GM19452 (cell line): ENCODE measurements at regions not wholly inside any gene's neighbourhood (a gene's known extent, or its start where the extent isn't known, plus 50 kb on each side); places are given as distances from the start of the nearest gene placed in this dataset.
"Not testable (repeated sequence)": the region's sequence is repeated elsewhere in the genome, so short reads cannot be mapped to it uniquely, and the experiment has no call there.

Experiments used
- ATAC-seq: cut with Tn5 transposase; IDR thresholded peaks from one replicate; pipeline ENCODE4 v1.9.1; 2021; ENCODE audit not compliant: unreplicated experiment

GRCh38 chr22:46026899-46027210 lies 49.9 kb upstream of the WNT7B start:
- no peak for ATAC-seq

DNA sequence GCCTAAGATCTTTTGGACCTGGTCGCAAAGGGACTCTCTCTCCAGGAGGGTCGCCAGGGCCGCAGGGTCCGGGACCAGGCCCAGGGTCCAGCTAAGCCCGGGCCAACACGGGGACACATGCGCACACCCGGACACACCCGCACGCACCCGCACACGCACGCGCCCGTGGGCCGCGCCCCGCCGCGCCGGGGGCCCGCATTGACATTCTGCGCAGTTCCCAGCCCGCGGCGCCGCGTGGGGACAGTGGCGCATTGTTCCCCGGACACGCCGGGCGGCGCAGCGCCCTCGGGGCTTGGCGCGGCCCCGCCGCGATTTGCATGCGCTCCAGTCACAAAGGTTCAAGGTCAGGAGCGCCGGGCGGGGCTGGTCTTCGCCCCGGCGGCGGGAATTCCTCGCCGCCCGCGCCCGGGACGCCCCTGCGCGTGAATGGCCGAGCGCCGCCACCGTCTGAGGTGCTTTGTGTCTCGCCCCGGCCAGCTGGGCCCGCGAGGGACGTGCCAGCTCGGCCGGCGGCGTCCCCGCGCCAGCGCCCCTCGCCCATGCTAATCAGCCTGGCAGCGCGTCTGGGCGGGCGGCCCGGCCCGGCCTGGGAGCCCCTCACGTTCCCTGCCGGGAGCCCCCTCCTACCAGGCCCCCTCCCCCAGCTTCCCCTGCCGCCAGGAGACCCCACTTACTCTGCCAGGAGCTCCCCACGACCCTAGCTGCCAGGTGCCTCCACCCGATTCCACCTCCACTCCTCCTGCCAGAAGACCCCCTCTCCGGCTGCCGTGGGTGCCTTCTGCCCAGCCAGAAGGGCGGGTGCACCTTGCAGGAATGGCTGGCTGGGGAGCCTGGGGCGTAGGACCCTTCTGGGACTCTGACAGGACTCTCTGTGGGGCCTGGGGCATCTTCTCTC lies 50.5 kb upstream of the WNT7B start:
- ATAC-seq, result no peak

GRCh38 chr22:46028106-46028991 lies 51.4 kb upstream of the WNT7B start:
- no peak for ATAC-seq

DNA sequence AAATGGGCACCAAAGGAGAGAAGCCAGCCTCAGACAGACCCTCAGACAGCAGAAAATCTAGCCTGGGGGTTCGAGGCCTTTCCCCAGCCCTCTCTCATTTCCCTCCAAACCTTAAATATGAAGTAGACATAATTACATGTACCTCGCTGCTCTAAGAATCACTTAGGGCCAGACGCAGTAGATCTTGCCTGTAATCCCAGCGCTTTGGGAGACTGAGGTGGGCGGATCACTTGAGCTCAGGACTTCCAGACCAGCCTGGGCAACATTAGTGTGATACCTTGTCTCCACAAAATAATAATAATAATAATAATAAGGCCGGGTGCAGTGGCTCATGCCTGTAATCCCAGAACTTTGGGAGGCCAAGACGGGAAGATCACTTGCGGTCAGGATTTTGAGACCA lies 52.1 kb upstream of the WNT7B start:
- no peak for ATAC-seq

DNA sequence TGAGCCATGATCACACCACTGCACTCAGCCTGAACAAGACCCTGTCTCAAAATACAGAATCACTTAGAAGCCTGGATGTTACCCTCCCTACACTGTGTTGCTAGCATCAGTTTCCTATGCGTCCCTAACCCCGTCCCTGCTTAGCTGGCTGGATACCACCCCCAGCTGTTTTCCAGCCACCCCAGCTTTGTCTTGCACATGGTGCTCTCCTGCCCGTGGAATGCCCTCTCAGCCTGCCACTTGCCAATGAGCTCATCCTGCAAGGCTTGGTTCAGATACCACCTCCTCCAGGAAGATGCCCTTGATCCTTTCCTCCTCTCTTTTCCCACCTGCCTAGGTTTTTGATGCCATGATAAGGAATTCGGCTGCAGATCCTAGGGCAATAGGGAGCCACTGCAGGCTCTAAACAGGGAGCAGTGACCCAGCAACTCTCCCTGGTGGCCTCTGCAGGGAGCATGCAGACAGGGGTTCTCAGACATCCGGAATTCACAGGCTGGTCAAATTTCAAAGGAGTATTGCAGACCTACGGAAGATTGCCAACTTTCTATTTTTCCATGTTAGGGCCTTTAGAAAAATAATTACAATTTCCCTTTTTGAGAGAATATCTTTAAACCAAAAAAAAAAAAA lies 52.7 kb upstream of the WNT7B start:
- ATAC-seq, result no peak

GRCh38 chr22:46030231-46030880 lies 53.4 kb upstream of the WNT7B start:
- no peak for ATAC-seq

- no peak for ATAC-seq
These were observed 54.1 kb upstream of the WNT7B start for GRCh38 chr22:46031066-46031465.

DNA sequence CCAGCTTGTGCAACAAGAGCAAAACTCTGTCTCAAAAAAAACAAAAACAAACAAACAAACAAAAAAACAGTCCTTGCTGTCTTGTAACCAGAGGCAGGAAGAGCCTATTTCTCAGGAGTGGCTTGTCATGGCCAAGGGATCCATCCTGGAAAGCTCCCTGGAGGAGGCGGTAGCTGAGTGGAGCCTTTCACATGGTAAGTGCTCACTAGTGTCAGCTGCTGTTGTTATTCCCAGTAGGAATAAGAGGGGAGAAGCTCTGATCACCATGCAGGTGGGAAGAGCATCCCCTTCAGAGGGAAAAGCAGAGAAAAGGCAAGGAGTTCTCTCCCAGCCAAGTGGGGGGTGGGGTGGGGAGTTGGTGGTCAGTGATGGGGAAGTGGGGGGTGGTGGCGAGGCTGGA lies 54.6 kb upstream of the WNT7B start:
- no peak for ATAC-seq

GRCh38 chr22:46031965-46032851 lies 55.2 kb upstream of the WNT7B start:
- ATAC-seq, result no peak

DNA sequence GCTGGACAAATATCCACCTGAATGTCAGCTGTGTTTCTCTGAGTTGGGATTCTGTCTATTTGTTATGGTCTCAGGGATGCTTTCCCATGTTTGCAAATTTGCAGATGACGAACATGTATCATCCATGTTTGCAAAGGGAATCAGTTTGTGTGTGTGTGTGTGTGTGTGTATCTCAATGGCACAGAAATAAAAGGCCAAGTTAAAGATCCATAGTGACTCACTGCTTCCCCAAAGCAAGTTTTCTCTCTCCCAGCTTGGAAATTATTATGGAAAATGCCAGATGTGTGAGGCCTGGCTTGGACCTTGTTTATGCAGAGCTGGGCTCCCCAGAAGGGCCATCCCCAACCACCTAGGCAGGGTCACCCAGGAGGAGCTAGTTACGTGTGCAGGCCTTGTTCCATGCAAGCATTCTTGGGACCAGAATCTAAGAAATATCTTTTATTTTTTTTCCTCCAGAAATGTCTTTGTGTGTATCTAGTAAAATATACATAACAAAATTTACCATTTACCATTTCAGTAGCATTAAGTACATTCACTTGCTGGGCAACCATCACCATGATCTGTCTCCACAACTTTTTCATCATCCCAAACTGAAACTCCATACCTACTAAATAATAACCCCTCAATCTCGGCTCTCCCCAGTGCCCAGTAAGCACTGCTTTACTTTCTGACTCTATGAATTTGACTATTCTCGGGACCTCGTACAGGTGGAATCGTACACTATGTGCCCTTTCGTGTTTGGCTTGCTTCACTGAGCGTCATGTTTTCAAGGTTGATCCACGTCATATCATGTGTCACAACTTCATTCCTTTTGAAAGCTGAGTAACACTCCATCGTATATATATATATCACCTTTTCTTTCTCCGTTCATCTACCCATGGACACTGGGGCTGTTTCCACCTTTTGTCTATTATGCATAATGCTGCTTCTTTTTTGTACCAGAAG lies 56.6 kb upstream of the WNT7B start:
- no peak for ATAC-seq

- ATAC-seq, result not testable (repeated sequence)
These were observed 57.5 kb upstream of the WNT7B start for GRCh38 chr22:46034480-46034879.

DNA sequence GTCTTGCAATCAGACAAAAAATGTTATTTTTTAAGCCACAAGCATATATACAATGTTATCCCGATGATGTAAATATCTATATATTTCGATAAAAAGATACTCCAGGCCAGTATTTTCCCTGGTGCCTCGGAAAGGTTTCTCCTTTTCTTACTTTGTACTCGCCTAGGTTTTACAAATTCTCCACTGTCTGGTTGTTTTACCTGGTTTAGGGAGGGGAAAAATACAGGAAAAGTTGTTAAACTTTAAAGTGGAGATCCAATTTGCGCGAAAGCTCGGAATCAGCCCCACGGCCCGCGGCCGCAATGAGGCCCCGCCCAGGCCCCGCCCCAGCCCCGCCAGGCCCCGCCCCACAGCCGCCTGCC lies 58.4 kb upstream of the WNT7B start:
- ATAC-seq, result no peak

GRCh38 chr22:46035742-46036557 lies 59.0 kb upstream of the WNT7B start:
- peak; percentile 95 for ATAC-seq

- no peak for ATAC-seq
These were observed 59.8 kb upstream of the WNT7B start for GRCh38 chr22:46036558-46037408.

- ATAC-seq, result no peak
These were observed 61.2 kb upstream of the WNT7B start for GRCh38 chr22:46038174-46038487.

DNA sequence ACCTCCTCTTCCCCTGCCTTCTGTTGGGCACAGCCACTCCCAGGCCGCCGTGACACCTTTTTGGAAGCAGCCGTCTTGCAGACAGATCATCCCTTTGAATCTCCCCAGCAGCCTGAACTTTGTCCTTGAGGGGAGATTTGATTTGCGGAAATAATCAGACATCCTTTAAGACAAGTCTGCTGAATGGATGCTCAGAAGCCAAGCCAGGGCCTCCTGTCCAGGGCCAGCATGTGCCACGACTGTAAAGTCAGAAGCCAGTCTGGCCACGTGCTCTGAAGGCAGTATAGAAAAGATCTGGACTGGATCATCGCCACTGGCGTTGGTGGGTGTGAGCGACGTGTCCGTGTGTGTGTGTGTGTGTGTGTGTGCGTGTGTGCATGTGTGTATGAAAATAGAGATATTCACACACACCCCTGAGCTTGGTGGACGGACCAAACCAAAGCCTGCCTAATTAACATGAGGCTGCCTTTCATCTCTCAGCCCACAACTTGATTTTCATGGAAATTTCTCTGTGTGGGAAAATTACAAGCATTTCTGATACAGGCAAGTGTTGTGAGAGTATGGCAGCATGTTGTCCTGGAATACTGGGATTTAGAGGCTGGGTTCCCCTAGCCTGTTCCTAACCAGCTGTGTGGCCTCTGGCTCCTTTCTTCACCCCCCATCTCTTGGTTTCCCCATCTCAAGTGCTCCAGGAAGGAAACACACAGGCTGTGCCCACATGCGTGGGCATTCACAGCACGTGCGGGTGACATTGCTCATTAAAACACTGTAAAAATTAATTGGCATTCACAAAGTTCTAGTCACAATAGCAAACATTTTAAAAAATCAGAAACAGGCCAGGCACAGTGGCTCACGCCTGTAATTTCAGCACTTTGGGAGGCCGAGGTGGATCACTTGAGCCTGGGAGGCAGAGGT lies 61.8 kb upstream of the WNT7B start:
- no peak for ATAC-seq

- no peak for ATAC-seq
These were observed 62.6 kb upstream of the WNT7B start for GRCh38 chr22:46039535-46039934.
